ENCODE measurements at regions not wholly inside any gene's neighbourhood (a gene's known extent, or its start where the extent isn't known, plus 50 kb on each side); places are given as distances from the start of the nearest gene placed in this dataset.

DNA sequence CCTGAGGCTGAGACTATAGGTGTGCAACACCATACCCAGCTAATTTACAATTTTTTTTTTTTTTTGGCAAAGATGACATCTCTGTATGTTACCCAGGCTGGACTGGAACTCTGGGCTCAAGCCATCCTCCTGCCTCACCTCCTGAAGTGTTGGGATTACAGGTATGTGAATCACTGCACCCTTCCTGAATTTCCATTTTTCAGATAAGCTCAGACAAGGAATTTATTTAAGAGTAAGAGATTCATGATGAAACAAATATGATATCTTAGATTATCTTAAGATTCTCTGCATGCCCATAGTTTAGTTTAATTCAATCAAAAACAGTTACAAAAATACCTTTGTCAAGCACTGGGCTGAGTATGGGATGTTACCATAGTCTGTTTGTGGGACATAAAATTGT lies 128.4 kb upstream of the BASP1 start:
- no peak overlapping the region for H3K23ac ChIP-seq (ENCODE audit: insufficient read length)
- H3K14ac ChIP-seq (ENCODE audit: insufficient read length) = no peak overlapping the region
- POLR2A ChIA-PET (ENCODE audit: partially characterized antibody) = no interaction called here
- H3K27me3 ChIP-seq (replicated peaks in 1 of 4; ENCODE audit: control insufficient read depth in 3 of 4, extremely low read depth in 1 of 4, insufficient read depth in 3 of 4, low read length in 3 of 4) = no peaks in the 10 kb centered on the region
- H2BK5ac ChIP-seq (ENCODE audit: low read depth, low read length) = no peak overlapping the region
- no peak overlapping the region for H2AK5ac ChIP-seq (ENCODE audit: low read depth, low read length)
- H4K5ac ChIP-seq (ENCODE audit: insufficient read length, low read depth, low read length) = no peak overlapping the region
- H3K23me2 ChIP-seq (ENCODE audit: low read depth, low read length) = no peaks in the 10 kb centered on the region
- H2BK20ac ChIP-seq (ENCODE audit: low read length) = no peak overlapping the region
- H3K4me2 ChIP-seq (ENCODE audit: insufficient read depth in 1 of 2, low read depth in 2 of 2, low read length in 2 of 2) = no peak overlapping the region
- H3K9me3 ChIP-seq (ENCODE audit: insufficient read depth in 2 of 2, low read depth in 1 of 2, low read length in 1 of 2) = no peaks in the 10 kb centered on the region
- TF ChIP-seq, protein P1, sequence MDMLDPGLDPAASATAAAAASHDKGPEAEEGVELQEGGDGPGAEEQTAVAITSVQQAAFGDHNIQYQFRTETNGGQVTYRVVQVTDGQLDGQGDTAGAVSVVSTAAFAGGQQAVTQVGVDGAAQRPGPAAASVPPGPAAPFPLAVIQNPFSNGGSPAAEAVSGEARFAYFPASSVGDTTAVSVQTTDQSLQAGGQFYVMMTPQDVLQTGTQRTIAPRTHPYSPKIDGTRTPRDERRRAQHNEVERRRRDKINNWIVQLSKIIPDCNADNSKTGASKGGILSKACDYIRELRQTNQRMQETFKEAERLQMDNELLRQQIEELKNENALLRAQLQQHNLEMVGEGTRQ (IDR thresholded peaks at IDR 0.05; ENCODE audit: low read length) = no peak
- no peak for TF ChIP-seq GTF2F1 (IDR thresholded peaks at IDR 0.05; ENCODE audit: borderline replicate concordance, low read depth, low read length)
- TF ChIP-seq, protein P2, sequence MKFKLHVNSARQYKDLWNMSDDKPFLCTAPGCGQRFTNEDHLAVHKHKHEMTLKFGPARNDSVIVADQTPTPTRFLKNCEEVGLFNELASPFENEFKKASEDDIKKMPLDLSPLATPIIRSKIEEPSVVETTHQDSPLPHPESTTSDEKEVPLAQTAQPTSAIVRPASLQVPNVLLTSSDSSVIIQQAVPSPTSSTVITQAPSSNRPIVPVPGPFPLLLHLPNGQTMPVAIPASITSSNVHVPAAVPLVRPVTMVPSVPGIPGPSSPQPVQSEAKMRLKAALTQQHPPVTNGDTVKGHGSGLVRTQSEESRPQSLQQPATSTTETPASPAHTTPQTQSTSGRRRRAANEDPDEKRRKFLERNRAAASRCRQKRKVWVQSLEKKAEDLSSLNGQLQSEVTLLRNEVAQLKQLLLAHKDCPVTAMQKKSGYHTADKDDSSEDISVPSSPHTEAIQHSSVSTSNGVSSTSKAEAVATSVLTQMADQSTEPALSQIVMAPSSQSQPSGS (IDR thresholded peaks at IDR 0.05; ENCODE audit: low read length) = no peak
- no peak for TF ChIP-seq KDM1A (IDR thresholded peaks at IDR 0.05; ENCODE audit: borderline replicate concordance, low read length)
- H3K79me1 ChIP-seq (ENCODE audit: low read depth, low read length) = no peaks in the 10 kb centered on the region
- no peaks in the 10 kb centered on the region for H3K4me1 ChIP-seq (replicated peaks in 1 of 4; ENCODE audit: control insufficient read depth in 3 of 4, insufficient read depth in 4 of 4, low read length in 3 of 4)
- no peak overlapping the region for H3K4me3 ChIP-seq (ENCODE audit: extremely low read depth in 1 of 4, insufficient read depth in 2 of 4, low read depth in 3 of 4, low read length in 4 of 4)
- H3K4ac ChIP-seq (replicated peaks; ENCODE audit: insufficient read length, low read depth, low read length) = no peak overlapping the region
- H2BK15ac ChIP-seq (ENCODE audit: low read length) = no peak overlapping the region
- no peak overlapping the region for H4K91ac ChIP-seq (replicated peaks; ENCODE audit: insufficient read length, low read length)
- CTCF ChIA-PET (ENCODE audit: partially characterized antibody) = interaction anchor here (0.6 kb wide), 1 partner anchor 111 kb away, joined by 6 read pairs; no protein-coding TSS in a partner anchor
- H3K27ac ChIP-seq (ENCODE audit: low read depth, low read length) = no peak overlapping the region
- DNase-seq (ENCODE audit: low read depth in 1 of 2, low spot score in 2 of 2) (no peak), FAIRE-seq (no peak)
- no peaks in the 10 kb centered on the region for H3K79me2 ChIP-seq (ENCODE audit: control insufficient read depth in 1 of 2, insufficient read depth in 2 of 2, low read length in 2 of 2)
- H3K36me3 ChIP-seq (ENCODE audit: control insufficient read depth in 2 of 4, insufficient read depth in 4 of 4, low read length in 3 of 4) = no peaks in the 10 kb centered on the region
- H4K8ac ChIP-seq (ENCODE audit: extremely low read depth, insufficient read depth, low read length) = no peak overlapping the region
- H2AFZ ChIP-seq (ENCODE audit: low read length) = no peak overlapping the region
- H2BK12ac ChIP-seq (ENCODE audit: low read depth, low read length) = no peak overlapping the region
- no peak overlapping the region for H3K56ac ChIP-seq (replicated peaks; ENCODE audit: insufficient read length, low read depth, low read length)
- no peak overlapping the region for H3K9ac ChIP-seq (replicated peaks in 1 of 4; ENCODE audit: extremely low read depth in 1 of 4, low read depth in 3 of 4, low read length in 3 of 4)
- H2BK120ac ChIP-seq (replicated peaks; ENCODE audit: low read depth, low read length) = no peak overlapping the region
- no peak overlapping the region for H3K18ac ChIP-seq (ENCODE audit: extremely low read depth, low read length)
- H4K20me1 ChIP-seq (replicated peaks in 1 of 2; ENCODE audit: control insufficient read depth in 1 of 2, insufficient read depth in 2 of 2, low read length in 2 of 2) = no peaks in the 10 kb centered on the region

All from H1 (cell line).